ENCODE measurements at regions not wholly inside any gene's neighbourhood (a gene's known extent, or its start where the extent isn't known, plus 50 kb on each side); places are given as distances from the start of the nearest gene placed in this dataset.

- no peak for TF ChIP-seq CTCF (conservative IDR thresholded peaks at IDR 0.05)
- TF ChIP-seq ZFX (IDR thresholded peaks at IDR 0.05), result no peak
- no peak overlapping the region for H3K27ac ChIP-seq
These were observed 156.9 kb upstream of the BNIP2 start for GRCh38 chr15:59845942-59846499.

GRCh38 chr15:59843609-59844008 is 154.5 kb upstream of the BNIP2 start:
- no peak overlapping the region for H3K27ac ChIP-seq
- TF ChIP-seq CTCF (conservative IDR thresholded peaks at IDR 0.05), result no peak
- no peak for TF ChIP-seq ZFX (IDR thresholded peaks at IDR 0.05)

- no peak overlapping the region for H3K27ac ChIP-seq
- TF ChIP-seq ZFX (IDR thresholded peaks at IDR 0.05) (no peak), CTCF (conservative IDR thresholded peaks at IDR 0.05) (no peak)
These were observed 151.9 kb upstream of the BNIP2 start for GRCh38 chr15:59841036-59841435.

- TF ChIP-seq CTCF (conservative IDR thresholded peaks at IDR 0.05), result no peak
- TF ChIP-seq ZFX (IDR thresholded peaks at IDR 0.05), result no peak
- no peak overlapping the region for H3K27ac ChIP-seq
These were observed 150.8 kb upstream of the BNIP2 start for GRCh38 chr15:59839906-59840305.

- no peak overlapping the region for H3K27ac ChIP-seq
- TF ChIP-seq ZFX (IDR thresholded peaks at IDR 0.05) (no peak), CTCF (conservative IDR thresholded peaks at IDR 0.05) (no peak)
These were observed 149.8 kb upstream of the BNIP2 start for GRCh38 chr15:59838900-59839299.

GRCh38 chr15:59835776-59836175 is 146.7 kb upstream of the BNIP2 start:
- TF ChIP-seq CTCF (conservative IDR thresholded peaks at IDR 0.05) (no peak), ZFX (IDR thresholded peaks at IDR 0.05) (no peak)
- no peak overlapping the region for H3K27ac ChIP-seq

- H3K27ac ChIP-seq, result no peak overlapping the region
- TF ChIP-seq CTCF (conservative IDR thresholded peaks at IDR 0.05) (no peak), ZFX (IDR thresholded peaks at IDR 0.05) (no peak)
These were observed 145.4 kb upstream of the BNIP2 start for GRCh38 chr15:59834528-59834927.
